Kidney (tissue), 13 donors: ENCODE measurements at regions not wholly inside any gene's neighbourhood (a gene's known extent, or its start where the extent isn't known, plus 50 kb on each side); places are given as distances from the start of the nearest gene placed in this dataset.

Experiments used
- DNase-seq, 5 donors: peaks; one replicate each; pipeline ENCODE4 v3.0.0-alpha.2; 2013 to 2020
- FAIRE-seq: peaks from 2 replicates; lab custom pipeline; 2012; peaks lifted over from hg19 to GRCh38; lab: Jason Lieb, UNC
- H3K27ac ChIP-seq, 2 donors: one replicate each; pipeline ENCODE4 v1.7.0; 2013; ENCODE audit warnings: low read depth in 2 of 2, low read length in 2 of 2, inconsistent platforms in 1 of 2
- H3K27me3 ChIP-seq: one replicate; pipeline ENCODE4 v1.7.1; 2013; ENCODE audit warnings: low read length, inconsistent platforms; ENCODE audit not compliant: control insufficient read depth, insufficient read depth
- H3K36me3 ChIP-seq, 3 donors: one replicate each; pipeline versions ENCODE4 v1.7.0 to v1.7.1; 2013; ENCODE audit warnings: low read length in 3 of 3, control low read depth in 1 of 3, inconsistent platforms in 1 of 3; ENCODE audit not compliant: insufficient read depth in 3 of 3, control insufficient read depth in 2 of 3
- H3K4me1 ChIP-seq, 3 donors: one replicate each; pipeline versions ENCODE4 v1.7.0 to v1.7.1; 2013; ENCODE audit warnings: low read length in 3 of 3, inconsistent platforms in 1 of 3, low read depth in 1 of 3; ENCODE audit not compliant: control insufficient read depth in 2 of 3, insufficient read depth in 2 of 3
- H3K4me3 ChIP-seq, 3 donors: one replicate each; pipeline versions ENCODE4 v1.7.0 to v1.8.1; 2013; ENCODE audit warnings: low read length in 3 of 3, control low read depth in 1 of 3, inconsistent platforms in 1 of 3
- H3K9ac ChIP-seq, 3 donors: one replicate each; pipeline versions ENCODE4 v1.7.0 to v1.7.1; 2013; ENCODE audit warnings: low read length in 3 of 3, control low read depth in 1 of 3, inconsistent platforms in 1 of 3
- H3K9me3 ChIP-seq, 3 donors: one replicate each; pipeline versions ENCODE4 v1.7.0 to v1.7.1; 2013; ENCODE audit warnings: low read length in 3 of 3, control low read depth in 1 of 3, inconsistent platforms in 1 of 3; ENCODE audit not compliant: control insufficient read depth in 2 of 3, insufficient read depth in 1 of 3
- intact Hi-C: fragments of 100-400 bp; cut with DNase I; formaldehyde crosslinking; loops from one replicate; pipeline ENCODE4 v1.11.1; 2022
- TF ChIP-seq, protein P1 (sequence below): IDR thresholded peaks from 3 replicates; pipeline ENCODE4 v1.5.1; 2012; ENCODE audit warnings: mild to moderate bottlenecking, moderate library complexity, borderline replicate concordance; ENCODE audit not compliant: insufficient read depth; ENCODE audit errors: extremely low read depth
- donor health status: control.
- donor health status: control.
- donor health status: control.
- donor health status: control.
- donor health status: control.
- donor health status: DM: yes; HTN: yes; CAD: no.
- donor health status: Normal renal cell carcinoma (clear cell type).

DNA sequence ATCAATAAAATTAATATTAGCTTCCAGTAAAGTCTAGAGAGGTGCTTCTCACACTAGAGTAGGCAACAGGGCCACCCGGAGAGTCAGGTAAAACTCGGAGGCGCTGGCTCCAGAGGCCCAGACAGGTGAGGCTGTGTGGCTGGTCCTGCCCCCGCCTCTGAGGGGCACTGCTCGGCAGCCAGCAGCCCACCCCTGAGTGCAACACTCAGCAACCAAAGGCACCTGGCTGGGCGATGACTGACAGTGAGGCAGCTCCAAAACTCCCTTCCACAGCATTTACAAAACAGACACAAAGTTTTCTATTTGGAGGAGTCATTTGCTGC is 138.8 kb upstream of the ID2 start:
- peak overlapping the region; percentile 30 to 43 for H3K27ac ChIP-seq
- FAIRE-seq (no peak), DNase-seq (no peak)
- TF ChIP-seq, protein P1, sequence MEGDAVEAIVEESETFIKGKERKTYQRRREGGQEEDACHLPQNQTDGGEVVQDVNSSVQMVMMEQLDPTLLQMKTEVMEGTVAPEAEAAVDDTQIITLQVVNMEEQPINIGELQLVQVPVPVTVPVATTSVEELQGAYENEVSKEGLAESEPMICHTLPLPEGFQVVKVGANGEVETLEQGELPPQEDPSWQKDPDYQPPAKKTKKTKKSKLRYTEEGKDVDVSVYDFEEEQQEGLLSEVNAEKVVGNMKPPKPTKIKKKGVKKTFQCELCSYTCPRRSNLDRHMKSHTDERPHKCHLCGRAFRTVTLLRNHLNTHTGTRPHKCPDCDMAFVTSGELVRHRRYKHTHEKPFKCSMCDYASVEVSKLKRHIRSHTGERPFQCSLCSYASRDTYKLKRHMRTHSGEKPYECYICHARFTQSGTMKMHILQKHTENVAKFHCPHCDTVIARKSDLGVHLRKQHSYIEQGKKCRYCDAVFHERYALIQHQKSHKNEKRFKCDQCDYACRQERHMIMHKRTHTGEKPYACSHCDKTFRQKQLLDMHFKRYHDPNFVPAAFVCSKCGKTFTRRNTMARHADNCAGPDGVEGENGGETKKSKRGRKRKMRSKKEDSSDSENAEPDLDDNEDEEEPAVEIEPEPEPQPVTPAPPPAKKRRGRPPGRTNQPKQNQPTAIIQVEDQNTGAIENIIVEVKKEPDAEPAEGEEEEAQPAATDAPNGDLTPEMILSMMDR: no peak
- H3K4me3 ChIP-seq: no peak overlapping the region
- intact Hi-C loops: no loop called here
- H3K9ac ChIP-seq: peak overlapping the region in 1 of 3 donors; percentile 46
- no peaks in the 10 kb centered on the region for H3K36me3 ChIP-seq
- H3K4me1 ChIP-seq: peaks cover 2 to 25% (median 24%) of the 10 kb centered on the region in 3 donors
- no peaks in the 10 kb centered on the region for H3K27me3 ChIP-seq
- no peaks in the 10 kb centered on the region for H3K9me3 ChIP-seq

DNA sequence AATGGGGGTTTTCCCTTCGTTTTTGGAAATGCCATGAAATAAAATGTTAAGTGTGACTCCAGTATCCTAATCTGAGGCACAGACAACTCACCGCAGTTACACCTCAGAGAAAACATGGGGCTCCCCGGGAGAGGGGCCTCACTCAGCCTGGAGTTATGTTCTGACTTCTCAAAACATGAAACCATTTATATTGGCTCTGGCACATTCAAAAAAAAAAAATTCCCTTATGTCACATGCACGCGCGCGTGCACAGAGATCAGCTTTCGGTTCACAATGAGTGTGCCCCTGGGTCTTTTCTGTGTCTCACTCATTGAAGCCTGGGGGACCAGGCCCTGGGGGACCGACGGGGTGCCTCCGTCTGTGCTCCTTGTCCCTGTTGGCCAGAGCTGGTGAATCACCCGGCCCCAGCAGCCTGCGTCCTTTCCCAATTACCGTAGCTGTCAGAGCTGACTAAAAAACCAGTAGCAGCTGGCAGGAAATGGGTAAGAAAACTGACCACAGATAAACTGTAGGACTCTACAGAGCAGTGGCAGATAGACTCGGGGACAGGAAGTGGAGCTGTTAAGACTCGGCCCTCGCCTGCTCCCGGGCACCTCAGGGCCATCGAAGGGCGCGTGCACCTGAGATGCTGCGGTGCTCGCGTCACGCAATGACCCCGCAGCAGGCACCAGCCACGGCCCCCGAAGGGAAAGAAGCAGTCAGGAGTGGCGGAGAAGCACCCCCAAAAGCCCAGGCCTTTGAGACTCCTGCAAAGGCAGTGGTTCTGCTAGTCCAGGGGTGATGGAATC is 138.3 kb upstream of the ID2 start:
- TF ChIP-seq, protein P1: no peak
- peak in 4 of 5 donors; percentile 47 to 88 (median 59) for DNase-seq
- peaks cover 2 to 22% (median 21%) of the 10 kb centered on the region in 3 donors for H3K4me1 ChIP-seq
- peak overlapping the region; percentile 30 to 43 for H3K27ac ChIP-seq
- intact Hi-C loops: no loop called here
- peak overlapping the region in 1 of 3 donors; percentile 46 for H3K9ac ChIP-seq
- H3K27me3 ChIP-seq: no peaks in the 10 kb centered on the region
- FAIRE-seq: no peak
- H3K4me3 ChIP-seq: peak overlapping the region in 1 of 3 donors; percentile 32
- H3K36me3 ChIP-seq: no peaks in the 10 kb centered on the region
- no peaks in the 10 kb centered on the region for H3K9me3 ChIP-seq

DNA sequence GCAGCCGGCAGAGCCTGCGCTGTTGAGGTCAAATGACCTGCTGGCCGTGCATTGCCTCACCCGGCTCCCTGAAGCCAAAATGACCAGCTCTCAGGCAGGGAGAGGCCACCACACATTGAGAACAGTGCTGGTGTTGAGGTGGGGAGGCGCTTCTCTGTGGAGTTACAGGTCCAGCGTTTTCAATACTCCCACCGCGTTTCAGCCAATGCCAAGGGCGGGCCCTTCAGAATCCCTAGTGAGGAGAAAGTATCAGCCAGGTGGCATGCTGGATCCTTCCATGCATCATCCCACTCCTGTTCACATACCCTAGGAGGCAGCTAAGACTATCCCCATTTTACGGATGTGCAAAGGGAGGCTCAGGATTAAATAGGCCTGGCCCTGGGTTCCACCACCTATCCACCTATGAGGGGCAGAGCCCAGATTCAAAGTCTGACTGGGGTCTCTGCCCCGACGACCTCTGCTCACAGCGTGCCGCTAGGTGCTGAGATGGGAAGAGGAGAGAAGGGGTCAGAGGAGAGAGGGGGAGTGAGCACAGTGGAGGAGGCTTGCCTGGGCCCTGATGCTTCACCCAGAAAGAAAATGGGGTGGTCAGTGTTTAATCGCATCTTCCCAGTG is 137.6 kb upstream of the ID2 start:
- TF ChIP-seq, protein P1: no peak
- no peak overlapping the region for H3K27ac ChIP-seq
- no peak overlapping the region for H3K9ac ChIP-seq

More for the DNA sequence above, 137.6 kb upstream of the ID2 start:
- Histone ChIP-seq H3K4me3 (no peak overlapping the region), H3K4me1 (peaks cover 2 to 18% (median 15%) of the 10 kb centered on the region in 3 donors), H3K27me3 (no peaks in the 10 kb centered on the region), H3K9me3 (no peaks in the 10 kb centered on the region), H3K36me3 (no peaks in the 10 kb centered on the region)
- no peak for DNase-seq
- no peak for FAIRE-seq
- intact Hi-C loops: no loop called here
